ENCODE measurements at regions not wholly inside any gene's neighbourhood (a gene's known extent, or its start where the extent isn't known, plus 50 kb on each side); places are given as distances from the start of the nearest gene placed in this dataset.

- TF ChIP-seq, protein P1, sequence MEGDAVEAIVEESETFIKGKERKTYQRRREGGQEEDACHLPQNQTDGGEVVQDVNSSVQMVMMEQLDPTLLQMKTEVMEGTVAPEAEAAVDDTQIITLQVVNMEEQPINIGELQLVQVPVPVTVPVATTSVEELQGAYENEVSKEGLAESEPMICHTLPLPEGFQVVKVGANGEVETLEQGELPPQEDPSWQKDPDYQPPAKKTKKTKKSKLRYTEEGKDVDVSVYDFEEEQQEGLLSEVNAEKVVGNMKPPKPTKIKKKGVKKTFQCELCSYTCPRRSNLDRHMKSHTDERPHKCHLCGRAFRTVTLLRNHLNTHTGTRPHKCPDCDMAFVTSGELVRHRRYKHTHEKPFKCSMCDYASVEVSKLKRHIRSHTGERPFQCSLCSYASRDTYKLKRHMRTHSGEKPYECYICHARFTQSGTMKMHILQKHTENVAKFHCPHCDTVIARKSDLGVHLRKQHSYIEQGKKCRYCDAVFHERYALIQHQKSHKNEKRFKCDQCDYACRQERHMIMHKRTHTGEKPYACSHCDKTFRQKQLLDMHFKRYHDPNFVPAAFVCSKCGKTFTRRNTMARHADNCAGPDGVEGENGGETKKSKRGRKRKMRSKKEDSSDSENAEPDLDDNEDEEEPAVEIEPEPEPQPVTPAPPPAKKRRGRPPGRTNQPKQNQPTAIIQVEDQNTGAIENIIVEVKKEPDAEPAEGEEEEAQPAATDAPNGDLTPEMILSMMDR (IDR thresholded peaks at IDR 0.05 in 4 of 5, conservative IDR thresholded peaks at IDR 0.05 in 1 of 5): no peak
- TF ChIP-seq POLR2A (IDR thresholded peaks at IDR 0.05): no peak
Observed at GRCh38 chr7:130961128-130961601, 227.2 kb upstream of the KLF14 start.

Data from gastrocnemius medialis (tissue), 4 donors.